ENCODE measurements at regions not wholly inside any gene's neighbourhood (a gene's known extent, or its start where the extent isn't known, plus 50 kb on each side); places are given as distances from the start of the nearest gene placed in this dataset.

DNA sequence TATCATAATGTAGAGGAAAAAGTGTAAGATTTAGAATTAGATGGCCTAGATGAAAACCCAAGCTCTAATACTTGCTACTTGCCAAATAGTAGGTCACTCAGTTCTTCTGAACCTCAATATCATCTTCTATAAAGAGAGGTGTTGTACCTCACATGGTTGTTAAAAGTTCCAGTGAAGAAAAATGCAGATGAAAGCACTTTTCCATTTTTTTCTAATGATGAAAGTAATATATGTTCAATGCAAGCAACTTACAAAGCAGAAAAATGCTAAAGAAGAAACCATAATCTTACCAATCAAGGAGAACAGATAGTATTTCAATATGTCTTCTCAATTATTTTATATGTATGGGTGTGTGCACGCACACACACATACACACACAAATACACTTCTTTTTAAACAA lies 52.7 kb upstream of the TMEM17 start:
- ATAC-seq (ENCODE audit: insufficient read depth, low read depth) (no peak), DNase-seq (no peak)
- no peak overlapping the region for H3K4me2 ChIP-seq (ENCODE audit: insufficient read depth, low read length)
- no peaks in the 10 kb centered on the region for H3K36me3 ChIP-seq (ENCODE audit: insufficient read depth, low read length)
- no peaks in the 10 kb centered on the region for H4K20me1 ChIP-seq (ENCODE audit: insufficient read depth, low read length)
- no peaks in the 10 kb centered on the region for H3K79me2 ChIP-seq (ENCODE audit: insufficient read depth, low read length)
- no peaks in the 10 kb centered on the region for H3K27me3 ChIP-seq (ENCODE audit: insufficient read depth, low read length, poor library complexity)
- no peak overlapping the region for H3K9ac ChIP-seq (ENCODE audit: low read depth, low read length)
- H3K9me3 ChIP-seq (ENCODE audit: insufficient read depth, low read length, severe bottlenecking), result no peaks in the 10 kb centered on the region
- no peak overlapping the region for H3K27ac ChIP-seq (ENCODE audit: low read length)
- no peaks in the 10 kb centered on the region for H3K4me1 ChIP-seq (ENCODE audit: insufficient read depth, low read length)
- H2AFZ ChIP-seq (ENCODE audit: low read depth, low read length), result no peak overlapping the region
- no peak overlapping the region for H3K4me3 ChIP-seq (ENCODE audit: low read depth in 1 of 2, low read length in 2 of 2)
- TF ChIP-seq, protein P1, sequence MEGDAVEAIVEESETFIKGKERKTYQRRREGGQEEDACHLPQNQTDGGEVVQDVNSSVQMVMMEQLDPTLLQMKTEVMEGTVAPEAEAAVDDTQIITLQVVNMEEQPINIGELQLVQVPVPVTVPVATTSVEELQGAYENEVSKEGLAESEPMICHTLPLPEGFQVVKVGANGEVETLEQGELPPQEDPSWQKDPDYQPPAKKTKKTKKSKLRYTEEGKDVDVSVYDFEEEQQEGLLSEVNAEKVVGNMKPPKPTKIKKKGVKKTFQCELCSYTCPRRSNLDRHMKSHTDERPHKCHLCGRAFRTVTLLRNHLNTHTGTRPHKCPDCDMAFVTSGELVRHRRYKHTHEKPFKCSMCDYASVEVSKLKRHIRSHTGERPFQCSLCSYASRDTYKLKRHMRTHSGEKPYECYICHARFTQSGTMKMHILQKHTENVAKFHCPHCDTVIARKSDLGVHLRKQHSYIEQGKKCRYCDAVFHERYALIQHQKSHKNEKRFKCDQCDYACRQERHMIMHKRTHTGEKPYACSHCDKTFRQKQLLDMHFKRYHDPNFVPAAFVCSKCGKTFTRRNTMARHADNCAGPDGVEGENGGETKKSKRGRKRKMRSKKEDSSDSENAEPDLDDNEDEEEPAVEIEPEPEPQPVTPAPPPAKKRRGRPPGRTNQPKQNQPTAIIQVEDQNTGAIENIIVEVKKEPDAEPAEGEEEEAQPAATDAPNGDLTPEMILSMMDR (IDR thresholded peaks at IDR 0.05; ENCODE audit: borderline replicate concordance, extremely low read depth, low read length, poor library complexity, severe bottlenecking), result no peak
- TF ChIP-seq EZH2 (IDR thresholded peaks at IDR 0.05; ENCODE audit: borderline replicate concordance, low read depth, low read length, severe bottlenecking), result no peak

DNA sequence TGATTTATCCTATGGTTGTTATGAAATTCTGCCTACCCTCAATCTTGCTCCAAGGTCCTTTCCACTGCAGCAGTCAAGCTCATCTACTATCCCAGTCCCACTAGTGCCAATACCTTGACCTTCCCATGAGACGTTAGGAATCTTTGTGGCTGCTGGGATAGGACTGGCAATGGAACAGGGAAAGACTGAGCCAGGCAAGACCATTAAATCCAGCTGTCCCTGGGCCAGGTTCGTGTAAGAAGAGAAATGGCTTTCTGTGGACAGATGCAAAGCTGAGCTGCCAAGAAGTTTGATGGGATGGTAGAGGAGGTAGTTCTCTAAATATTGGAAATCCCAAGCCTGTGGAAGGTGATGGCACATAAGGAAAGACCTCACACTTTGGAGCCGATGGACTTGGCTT lies 50.1 kb upstream of the TMEM17 start:
- Histone ChIP-seq H3K4me2 (ENCODE audit: insufficient read depth, low read length) (no peak overlapping the region), H3K27ac (ENCODE audit: low read length) (no peak overlapping the region), H3K4me1 (ENCODE audit: insufficient read depth, low read length) (no peaks in the 10 kb centered on the region), H3K36me3 (ENCODE audit: insufficient read depth, low read length) (no peaks in the 10 kb centered on the region), H4K20me1 (ENCODE audit: insufficient read depth, low read length) (no peaks in the 10 kb centered on the region), H3K9me3 (ENCODE audit: insufficient read depth, low read length, severe bottlenecking) (no peaks in the 10 kb centered on the region), H2AFZ (ENCODE audit: low read depth, low read length) (no peak overlapping the region), H3K27me3 (ENCODE audit: insufficient read depth, low read length, poor library complexity) (no peaks in the 10 kb centered on the region), H3K9ac (ENCODE audit: low read depth, low read length) (no peak overlapping the region), H3K4me3 (ENCODE audit: low read depth in 1 of 2, low read length in 2 of 2) (no peak overlapping the region), H3K79me2 (ENCODE audit: insufficient read depth, low read length) (no peaks in the 10 kb centered on the region)
- DNase-seq, result no peak
- TF ChIP-seq, protein P1 (IDR thresholded peaks at IDR 0.05; ENCODE audit: borderline replicate concordance, extremely low read depth, low read length, poor library complexity, severe bottlenecking), result no peak
- no peak for TF ChIP-seq EZH2 (IDR thresholded peaks at IDR 0.05; ENCODE audit: borderline replicate concordance, low read depth, low read length, severe bottlenecking)
- ATAC-seq (ENCODE audit: insufficient read depth, low read depth), result no peak
